HG03280 (cell line): ENCODE measurements at regions not wholly inside any gene's neighbourhood (a gene's known extent, or its start where the extent isn't known, plus 50 kb on each side); places are given as distances from the start of the nearest gene placed in this dataset.
"Not testable (repeated sequence)": the region's sequence is repeated elsewhere in the genome, so short reads cannot be mapped to it uniquely, and the experiment has no call there.

Experiments
- ATAC-seq: cut with Tn5 transposase; IDR thresholded peaks from one replicate; pipeline ENCODE4 v1.9.1; 2021; ENCODE audit warnings: mild to moderate bottlenecking, moderate library complexity; ENCODE audit not compliant: unreplicated experiment

GRCh38 chr13:61144834-61145593, 270.6 kb downstream of the PCDH20 start:
- no peak for ATAC-seq

- ATAC-seq = no peak
These were observed 271.3 kb downstream of the PCDH20 start for GRCh38 chr13:61144301-61144700.

DNA sequence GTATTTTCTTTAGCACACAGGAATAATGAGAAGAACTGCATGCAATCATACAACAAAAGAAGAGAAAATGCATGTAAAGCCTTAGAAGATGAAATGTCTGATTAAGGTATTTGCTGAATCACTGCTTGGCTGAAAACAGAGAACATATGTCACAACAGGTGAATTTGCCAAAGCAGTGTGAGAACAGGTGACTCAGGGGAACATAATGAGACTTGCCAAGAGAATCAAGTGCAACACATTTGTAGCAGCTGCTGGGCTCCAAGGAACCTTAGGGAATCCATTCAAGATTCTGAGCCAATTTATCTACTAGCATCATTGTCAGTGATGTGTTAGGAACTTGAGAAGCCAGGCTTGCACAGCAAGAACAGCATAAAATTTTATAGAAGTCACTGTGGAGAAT, 273.1 kb downstream of the PCDH20 start:
- no peak for ATAC-seq

GRCh38 chr13:61138857-61139256, 276.8 kb downstream of the PCDH20 start:
- ATAC-seq = no peak

DNA sequence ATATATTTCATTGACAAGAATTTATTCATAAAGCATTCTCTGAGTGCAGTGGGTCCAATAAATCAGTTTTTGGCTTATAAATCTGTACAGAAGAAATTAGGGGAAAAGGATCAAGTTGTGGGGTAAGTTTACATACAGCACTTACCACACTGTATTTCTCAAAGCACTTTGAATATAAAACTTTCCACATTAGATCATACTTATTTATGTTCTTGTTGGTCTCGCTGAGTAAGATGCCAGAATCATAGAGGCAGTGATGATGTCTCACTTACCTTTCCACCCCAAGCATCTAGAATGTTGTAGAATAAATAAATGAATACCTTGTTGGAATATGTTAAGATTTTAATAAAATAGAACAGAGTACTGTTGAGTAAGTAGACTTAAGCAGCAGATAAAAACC, 279.1 kb downstream of the PCDH20 start:
- ATAC-seq = no peak

DNA sequence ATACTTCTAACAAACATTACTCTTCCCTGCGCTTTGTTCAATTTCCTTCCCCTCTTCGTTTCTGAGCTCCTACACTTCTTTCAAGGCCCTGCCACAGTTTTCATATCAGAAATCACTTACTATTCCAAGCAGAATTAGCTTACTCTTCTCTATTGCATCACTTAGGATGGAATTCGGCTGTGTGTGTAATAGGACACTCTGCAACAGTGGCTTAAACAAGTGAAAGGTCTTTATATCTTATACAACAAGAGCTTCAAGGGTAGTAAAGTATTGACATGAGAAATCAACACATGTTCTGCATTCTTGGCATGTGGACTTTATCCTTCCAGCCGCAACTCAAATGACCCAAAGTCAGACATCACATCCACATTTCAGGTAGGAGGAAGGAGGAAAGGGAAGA, 279.6 kb downstream of the PCDH20 start:
- ATAC-seq = no peak

- no peak for ATAC-seq
These were observed 280.1 kb downstream of the PCDH20 start for GRCh38 chr13:61135583-61135982.

GRCh38 chr13:61128850-61129645, 286.6 kb downstream of the PCDH20 start:
- ATAC-seq = no peak

DNA sequence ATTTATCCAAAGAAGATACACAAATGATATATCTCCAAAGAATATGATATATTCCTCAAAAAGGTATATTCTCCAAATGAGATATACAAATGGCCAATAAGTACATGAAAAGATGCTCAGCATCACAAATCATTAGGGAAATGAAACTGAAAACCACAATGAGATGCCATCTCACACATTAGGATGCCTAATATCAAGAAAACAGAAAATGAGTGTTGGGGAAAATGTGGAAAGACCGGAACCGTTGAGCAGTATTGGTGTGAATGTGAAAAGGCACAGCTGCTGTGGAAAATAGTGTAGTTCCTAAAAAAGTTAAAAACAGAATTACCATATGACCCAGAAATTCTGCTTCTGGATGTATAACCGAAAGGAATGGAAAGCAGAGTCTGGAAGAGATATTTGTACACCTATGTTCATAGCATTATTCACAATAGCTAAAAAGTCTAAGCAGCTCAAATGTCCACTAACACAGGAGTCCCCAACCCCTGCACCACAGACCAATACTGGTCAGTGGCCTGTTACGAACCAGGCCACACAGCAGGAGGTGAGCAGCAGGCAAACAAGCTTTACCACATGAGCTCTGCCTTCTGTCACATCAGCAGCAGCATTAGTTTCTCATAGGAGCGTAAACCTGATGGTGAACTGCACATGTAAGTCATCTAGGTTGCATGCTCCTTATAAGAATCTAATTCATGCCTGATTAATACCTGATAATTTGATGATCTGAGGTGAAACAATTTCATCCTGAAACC, 291.9 kb downstream of the PCDH20 start:
- no peak for ATAC-seq

- ATAC-seq = no peak
These were observed 302.4 kb downstream of the PCDH20 start for GRCh38 chr13:61113140-61113658.

- ATAC-seq = no peak
These were observed 304.1 kb downstream of the PCDH20 start for GRCh38 chr13:61111529-61111928.

DNA sequence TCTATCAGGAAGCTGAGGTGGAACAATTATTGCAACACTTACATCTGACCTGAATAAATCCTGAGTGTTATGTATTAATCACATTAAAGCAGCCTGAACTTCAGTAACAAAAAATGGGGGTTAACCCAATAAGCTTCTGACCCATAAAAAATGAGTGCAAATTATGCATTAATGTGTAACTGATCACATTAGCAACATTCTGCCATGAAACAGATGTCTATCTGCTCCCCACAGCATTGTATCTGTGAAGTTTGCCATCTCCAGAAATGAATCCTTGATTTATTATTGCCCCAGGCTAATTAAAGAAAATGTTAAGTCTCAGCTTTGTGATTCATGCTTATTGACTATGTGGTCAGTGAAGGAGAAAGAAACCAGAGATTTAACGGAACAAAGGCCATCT, 304.9 kb downstream of the PCDH20 start:
- no peak for ATAC-seq

- no peak for ATAC-seq
These were observed 305.9 kb downstream of the PCDH20 start for GRCh38 chr13:61109741-61110140.

GRCh38 chr13:61107989-61108388, 307.7 kb downstream of the PCDH20 start:
- no peak for ATAC-seq

GRCh38 chr13:61095885-61096284, 319.8 kb downstream of the PCDH20 start:
- no peak for ATAC-seq

- no peak for ATAC-seq
These were observed 320.8 kb downstream of the PCDH20 start for GRCh38 chr13:61094865-61095264.

DNA sequence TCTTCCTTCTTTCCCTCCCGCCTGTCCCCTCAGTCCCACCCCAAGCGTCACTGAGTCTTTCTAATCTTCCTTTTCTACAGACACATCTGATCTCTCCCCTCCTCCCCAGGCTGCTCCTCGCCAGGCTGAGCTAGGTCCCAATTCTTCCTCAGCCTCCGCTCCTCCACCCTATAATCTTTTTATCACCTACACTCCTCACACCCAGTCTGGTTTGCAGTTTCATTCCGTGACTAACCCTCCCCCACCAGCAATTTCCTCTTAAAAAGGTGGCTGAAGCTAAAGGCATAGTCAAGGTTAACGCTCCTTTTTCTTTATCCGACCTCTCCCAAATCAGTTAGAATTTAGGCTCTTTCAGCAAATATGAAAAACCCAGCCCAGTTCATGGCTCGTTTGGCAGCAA, 325.8 kb downstream of the PCDH20 start:
- ATAC-seq = not testable (repeated sequence)

DNA sequence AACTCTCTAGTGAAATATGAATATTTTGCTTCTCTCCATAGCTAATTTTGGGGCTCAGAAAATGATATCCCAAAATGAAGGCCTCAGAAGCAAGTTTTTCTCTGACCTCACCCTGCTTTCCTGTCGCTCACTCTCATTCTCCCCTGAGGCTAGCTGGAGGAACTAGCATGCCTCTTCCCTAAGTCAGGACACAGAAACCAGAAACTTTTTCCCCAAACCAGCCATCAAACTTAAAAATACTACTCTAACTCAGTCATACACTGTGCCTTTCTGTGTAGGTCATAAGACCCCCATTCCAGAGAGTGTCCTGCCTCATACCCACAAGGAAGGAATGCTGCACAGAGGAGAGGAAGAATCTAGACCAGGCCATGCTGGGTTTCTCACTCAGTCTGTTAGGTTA, 329.6 kb downstream of the PCDH20 start:
- no peak for ATAC-seq

DNA sequence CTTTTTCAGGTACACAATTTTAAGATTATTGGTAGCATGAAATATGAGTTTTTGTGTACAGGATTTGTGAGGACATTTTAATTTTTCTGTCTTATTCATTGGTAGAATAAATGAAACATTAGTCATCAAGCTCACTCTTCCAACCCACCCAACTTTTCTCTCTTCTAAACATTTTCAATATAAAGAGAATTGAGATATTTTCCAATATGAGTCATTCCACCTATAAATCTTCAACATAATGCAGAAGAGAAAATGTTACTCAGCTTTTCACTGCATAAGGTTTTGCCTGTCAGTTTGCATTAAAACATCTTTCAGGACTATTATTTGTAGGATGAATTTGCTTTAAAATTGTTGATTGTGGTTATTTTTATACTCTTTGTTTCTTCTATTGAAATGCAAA, 330.7 kb downstream of the PCDH20 start:
- no peak for ATAC-seq

GRCh38 chr13:61078976-61079770, 336.5 kb downstream of the PCDH20 start:
- ATAC-seq = no peak

- ATAC-seq = no peak
These were observed 363.5 kb downstream of the PCDH20 start for GRCh38 chr13:61052175-61052574.
